ENCODE measurements at regions not wholly inside any gene's neighbourhood (a gene's known extent, or its start where the extent isn't known, plus 50 kb on each side); places are given as distances from the start of the nearest gene placed in this dataset.
A peak's percentile ranks its signal among the peaks of the same experiment; 100 is the strongest.
"Not testable (repeated sequence)": the region's sequence is repeated elsewhere in the genome, so short reads cannot be mapped to it uniquely, and the experiment has no call there.

- no peaks in the 10 kb centered on the region for H3K36me3 ChIP-seq
- no peak overlapping the region for H3K27ac ChIP-seq
These were observed 1004.6 kb upstream of the TMEFF2 start for GRCh38 chr2:193199322-193199721.

GRCh38 chr2:193187816-193188215 lies 993.1 kb upstream of the TMEFF2 start:
- no peak for DNase-seq (ENCODE audit: low read depth in 1 of 2, low spot score in 2 of 2)
- Histone ChIP-seq H3K4me3 (no peak overlapping the region), H3K36me3 (no peaks in the 10 kb centered on the region), H3K9me3 (replicated peaks) (no peaks in the 10 kb centered on the region), H3K27ac (no peak overlapping the region), H3K27me3 (replicated peaks) (no peaks in the 10 kb centered on the region), H3K4me1 (replicated peaks) (no peaks in the 10 kb centered on the region)

More at GRCh38 chr2:193199322-193199721, 1004.6 kb upstream of the TMEFF2 start:
- no peak for DNase-seq (ENCODE audit: low read depth in 1 of 2, low spot score in 2 of 2)
- H3K27me3 ChIP-seq (replicated peaks), result no peaks in the 10 kb centered on the region
- no peak overlapping the region for H3K4me3 ChIP-seq
- H3K4me1 ChIP-seq (replicated peaks), result no peaks in the 10 kb centered on the region
- H3K9me3 ChIP-seq (replicated peaks), result no peaks in the 10 kb centered on the region; the same call in 1 of the 2 replicates

GRCh38 chr2:193170981-193171380 lies 976.2 kb upstream of the TMEFF2 start:
- not testable (repeated sequence) for H3K27ac ChIP-seq; DNase-seq (ENCODE audit: low read depth in 1 of 2, low spot score in 2 of 2)
- H3K4me3 ChIP-seq, result peak overlapping the region; percentile 12; the same call in 1 of the 2 replicates

GRCh38 chr2:193156480-193156879 lies 961.7 kb upstream of the TMEFF2 start:
- Histone ChIP-seq H3K27me3 (replicated peaks) (no peaks in the 10 kb centered on the region), H3K4me3 (no peak overlapping the region), H3K9me3 (replicated peaks) (peaks cover 2% of the 10 kb centered on the region; the same call in 1 of the 2 replicates), H3K36me3 (no peaks in the 10 kb centered on the region), H3K4me1 (replicated peaks) (no peaks in the 10 kb centered on the region), H3K27ac (no peak overlapping the region)
- DNase-seq (ENCODE audit: low read depth in 1 of 2, low spot score in 2 of 2), result no peak

More at GRCh38 chr2:193170981-193171380, 976.2 kb upstream of the TMEFF2 start:
- H3K9me3 ChIP-seq (replicated peaks); H3K4me1 ChIP-seq (replicated peaks); H3K27me3 ChIP-seq (replicated peaks); H3K36me3 ChIP-seq: not testable (repeated sequence)

- H3K27ac ChIP-seq, result no peak overlapping the region
- no peak for DNase-seq (ENCODE audit: low read depth in 1 of 2, low spot score in 2 of 2)
- H3K4me1 ChIP-seq (replicated peaks), result no peaks in the 10 kb centered on the region
- peaks cover 2% of the 10 kb centered on the region; the same call in 1 of the 2 replicates for H3K9me3 ChIP-seq (replicated peaks)
- no peak overlapping the region for H3K4me3 ChIP-seq
- H3K36me3 ChIP-seq, result no peaks in the 10 kb centered on the region
- no peaks in the 10 kb centered on the region for H3K27me3 ChIP-seq (replicated peaks)
These were observed 959.3 kb upstream of the TMEFF2 start for GRCh38 chr2:193154076-193154475.

- Histone ChIP-seq H3K4me3 (no peak overlapping the region), H3K36me3 (no peaks in the 10 kb centered on the region), H3K9me3 (replicated peaks) (peaks cover 2% of the 10 kb centered on the region; the same call in 1 of the 2 replicates), H3K27ac (no peak overlapping the region), H3K27me3 (replicated peaks) (no peaks in the 10 kb centered on the region), H3K4me1 (replicated peaks) (no peaks in the 10 kb centered on the region)
- DNase-seq (ENCODE audit: low read depth in 1 of 2, low spot score in 2 of 2), result no peak
These were observed 958.8 kb upstream of the TMEFF2 start for GRCh38 chr2:193153576-193153975.

- H3K36me3 ChIP-seq; H3K27me3 ChIP-seq (replicated peaks): not testable (repeated sequence)
These were observed 947.7 kb upstream of the TMEFF2 start for GRCh38 chr2:193142467-193142866.

GRCh38 chr2:193141998-193142397 lies 947.3 kb upstream of the TMEFF2 start:
- no peaks in the 10 kb centered on the region for H3K36me3 ChIP-seq
- no peaks in the 10 kb centered on the region for H3K9me3 ChIP-seq (replicated peaks)
- no peaks in the 10 kb centered on the region for H3K27me3 ChIP-seq (replicated peaks)
- H3K27ac ChIP-seq, result no peak overlapping the region
- no peak for DNase-seq (ENCODE audit: low read depth in 1 of 2, low spot score in 2 of 2)
- no peaks in the 10 kb centered on the region for H3K4me1 ChIP-seq (replicated peaks)
- H3K4me3 ChIP-seq, result no peak overlapping the region

More at GRCh38 chr2:193142467-193142866, 947.7 kb upstream of the TMEFF2 start:
- not testable (repeated sequence) for H3K27ac ChIP-seq; H3K9me3 ChIP-seq (replicated peaks); H3K4me1 ChIP-seq (replicated peaks); DNase-seq (ENCODE audit: low read depth in 1 of 2, low spot score in 2 of 2); H3K4me3 ChIP-seq

- H3K27me3 ChIP-seq (replicated peaks); H3K27ac ChIP-seq; H3K4me3 ChIP-seq; H3K4me1 ChIP-seq (replicated peaks); H3K36me3 ChIP-seq; H3K9me3 ChIP-seq (replicated peaks); DNase-seq (ENCODE audit: low read depth in 1 of 2, low spot score in 2 of 2): not testable (repeated sequence)
These were observed 946.2 kb upstream of the TMEFF2 start for GRCh38 chr2:193140895-193141294.

- DNase-seq (ENCODE audit: low read depth in 1 of 2, low spot score in 2 of 2), result no peak
- no peak overlapping the region for H3K4me3 ChIP-seq
- no peak overlapping the region for H3K27ac ChIP-seq
- H3K4me1 ChIP-seq (replicated peaks), result no peaks in the 10 kb centered on the region
- H3K9me3 ChIP-seq (replicated peaks), result no peaks in the 10 kb centered on the region
- no peaks in the 10 kb centered on the region for H3K27me3 ChIP-seq (replicated peaks)
- H3K36me3 ChIP-seq, result no peaks in the 10 kb centered on the region
These were observed 930.1 kb upstream of the TMEFF2 start for GRCh38 chr2:193124815-193125214.

GRCh38 chr2:193114827-193115226 lies 920.1 kb upstream of the TMEFF2 start:
- Histone ChIP-seq H3K4me3 (no peak overlapping the region), H3K27ac (no peak overlapping the region), H3K36me3 (no peaks in the 10 kb centered on the region), H3K4me1 (replicated peaks) (no peaks in the 10 kb centered on the region), H3K27me3 (replicated peaks) (no peaks in the 10 kb centered on the region), H3K9me3 (replicated peaks) (no peaks in the 10 kb centered on the region)
- no peak for DNase-seq (ENCODE audit: low read depth in 1 of 2, low spot score in 2 of 2)

- Histone ChIP-seq H3K36me3 (no peaks in the 10 kb centered on the region), H3K9me3 (replicated peaks) (no peaks in the 10 kb centered on the region), H3K4me1 (replicated peaks) (no peaks in the 10 kb centered on the region), H3K27me3 (replicated peaks) (no peaks in the 10 kb centered on the region), H3K27ac (no peak overlapping the region), H3K4me3 (no peak overlapping the region)
- DNase-seq (ENCODE audit: low read depth in 1 of 2, low spot score in 2 of 2), result no peak
These were observed 918.3 kb upstream of the TMEFF2 start for GRCh38 chr2:193112986-193113385.

GRCh38 chr2:193103064-193103463 lies 908.3 kb upstream of the TMEFF2 start:
- no peak overlapping the region for H3K4me3 ChIP-seq
- H3K27ac ChIP-seq, result no peak overlapping the region
- H3K9me3 ChIP-seq (replicated peaks), result no peaks in the 10 kb centered on the region
- H3K4me1 ChIP-seq (replicated peaks), result no peaks in the 10 kb centered on the region
- no peak for DNase-seq (ENCODE audit: low read depth in 1 of 2, low spot score in 2 of 2)
- no peaks in the 10 kb centered on the region for H3K27me3 ChIP-seq (replicated peaks)
- H3K36me3 ChIP-seq, result no peaks in the 10 kb centered on the region

GRCh38 chr2:193101591-193101990 lies 906.9 kb upstream of the TMEFF2 start:
- H3K36me3 ChIP-seq, result no peaks in the 10 kb centered on the region
- DNase-seq (ENCODE audit: low read depth in 1 of 2, low spot score in 2 of 2), result no peak
- H3K9me3 ChIP-seq (replicated peaks), result no peaks in the 10 kb centered on the region
- no peaks in the 10 kb centered on the region for H3K27me3 ChIP-seq (replicated peaks)
- H3K4me1 ChIP-seq (replicated peaks), result no peaks in the 10 kb centered on the region
- H3K4me3 ChIP-seq, result no peak overlapping the region
- no peak overlapping the region for H3K27ac ChIP-seq

GRCh38 chr2:193088026-193088425 lies 893.3 kb upstream of the TMEFF2 start:
- H3K9me3 ChIP-seq (replicated peaks), result no peaks in the 10 kb centered on the region; the same call in 1 of the 2 replicates
- no peak overlapping the region for H3K4me3 ChIP-seq
- no peak for DNase-seq (ENCODE audit: low read depth in 1 of 2, low spot score in 2 of 2)
- H3K4me1 ChIP-seq (replicated peaks), result no peaks in the 10 kb centered on the region
- H3K27ac ChIP-seq, result no peak overlapping the region
- H3K27me3 ChIP-seq (replicated peaks), result no peaks in the 10 kb centered on the region
- H3K36me3 ChIP-seq, result no peaks in the 10 kb centered on the region

All from SJSA1 (cell line).